Natural killer cell (primary cell): ENCODE measurements at regions not wholly inside any gene's neighbourhood (a gene's known extent, or its start where the extent isn't known, plus 50 kb on each side); places are given as distances from the start of the nearest gene placed in this dataset.

Source experiments
- ATAC-seq, 3 donors: fragments of 150-1000 bp in 2 of 3; fragments of 200-7000 bp in 1 of 3; cut with Tn5 transposase; 1 replicate in 1 of 3; 2 replicates in 2 of 3; pipeline ENCODE4 v1.10.0; 2021; ENCODE audit warnings: mild to moderate bottlenecking in 2 of 3, moderate library complexity in 2 of 3
- DNase-seq, 2 donors: peaks; one replicate each; pipeline versions ENCODE4 v3.0.0 to v3.0.0-alpha.2; 2013 to 2021; ENCODE audit warnings: mixed read lengths in 1 of 2
- H3K27ac ChIP-seq: one replicate; pipeline ENCODE4 v1.5.1; 2013; ENCODE audit warnings: mild to moderate bottlenecking, low read length
- H3K27me3 ChIP-seq: one replicate; pipeline ENCODE4 v1.6.1; 2013; ENCODE audit warnings: low read length; ENCODE audit not compliant: control insufficient read depth, insufficient read depth
- H3K36me3 ChIP-seq: one replicate; pipeline ENCODE4 v1.6.1; 2013; ENCODE audit warnings: low read length; ENCODE audit not compliant: control insufficient read depth, insufficient read depth
- H3K4me1 ChIP-seq: one replicate; pipeline ENCODE4 v1.6.1; 2013; ENCODE audit warnings: low read length; ENCODE audit not compliant: control insufficient read depth, insufficient read depth
- H3K4me3 ChIP-seq: one replicate; pipeline ENCODE4 v1.5.1; 2013; ENCODE audit warnings: low read length
- H3K9me3 ChIP-seq: one replicate; pipeline ENCODE4 v1.6.1; 2013; ENCODE audit warnings: low read length; ENCODE audit not compliant: control insufficient read depth, insufficient read depth
- H3K27ac Mint-ChIP-seq, 2 donors: one replicate each; pipeline ENCODE4 v1.8.0; 2022; ENCODE audit warnings: mild to moderate bottlenecking in 2 of 2, mixed read lengths in 2 of 2, moderate library complexity in 1 of 2
- H3K27me3 Mint-ChIP-seq, 2 donors: one replicate each; pipeline ENCODE4 v1.8.0; 2022; ENCODE audit warnings: low read depth in 2 of 2, mixed read lengths in 2 of 2
- H3K36me3 Mint-ChIP-seq: one replicate; pipeline ENCODE4 v1.8.0; 2022; ENCODE audit warnings: mixed read lengths
- H3K4me1 Mint-ChIP-seq, 2 donors: one replicate each; pipeline ENCODE4 v1.8.0; 2022; ENCODE audit warnings: mixed read lengths in 2 of 2
- H3K4me3 Mint-ChIP-seq: one replicate; pipeline ENCODE4 v1.8.0; 2022; ENCODE audit warnings: mild to moderate bottlenecking, moderate library complexity, mixed read lengths
- H3K9me3 Mint-ChIP-seq, 2 donors: one replicate each; pipeline ENCODE4 v1.8.0; 2022; ENCODE audit warnings: mixed read lengths in 2 of 2
- WGBS: methylation state at CpG from one replicate; pipeline ENCODE4 v1.1.7; 2013; ENCODE audit warnings: missing lambda C conversion rate; ENCODE audit not compliant: insufficient coverage; 5-methylcytosine and 5-hydroxymethylcytosine counted together
- intact Hi-C: fragments of 100-400 bp; cut with micrococcal nuclease; formaldehyde crosslinking; loops from one replicate; pipeline ENCODE4 v1.14.2; 2022
- TF ChIP-seq, protein P1 (sequence below): fragments of 200-600 bp; IDR thresholded peaks from one replicate; pipeline ENCODE4 v1.8.0; 2022; ENCODE audit warnings: antibody characterized with exemption

DNA sequence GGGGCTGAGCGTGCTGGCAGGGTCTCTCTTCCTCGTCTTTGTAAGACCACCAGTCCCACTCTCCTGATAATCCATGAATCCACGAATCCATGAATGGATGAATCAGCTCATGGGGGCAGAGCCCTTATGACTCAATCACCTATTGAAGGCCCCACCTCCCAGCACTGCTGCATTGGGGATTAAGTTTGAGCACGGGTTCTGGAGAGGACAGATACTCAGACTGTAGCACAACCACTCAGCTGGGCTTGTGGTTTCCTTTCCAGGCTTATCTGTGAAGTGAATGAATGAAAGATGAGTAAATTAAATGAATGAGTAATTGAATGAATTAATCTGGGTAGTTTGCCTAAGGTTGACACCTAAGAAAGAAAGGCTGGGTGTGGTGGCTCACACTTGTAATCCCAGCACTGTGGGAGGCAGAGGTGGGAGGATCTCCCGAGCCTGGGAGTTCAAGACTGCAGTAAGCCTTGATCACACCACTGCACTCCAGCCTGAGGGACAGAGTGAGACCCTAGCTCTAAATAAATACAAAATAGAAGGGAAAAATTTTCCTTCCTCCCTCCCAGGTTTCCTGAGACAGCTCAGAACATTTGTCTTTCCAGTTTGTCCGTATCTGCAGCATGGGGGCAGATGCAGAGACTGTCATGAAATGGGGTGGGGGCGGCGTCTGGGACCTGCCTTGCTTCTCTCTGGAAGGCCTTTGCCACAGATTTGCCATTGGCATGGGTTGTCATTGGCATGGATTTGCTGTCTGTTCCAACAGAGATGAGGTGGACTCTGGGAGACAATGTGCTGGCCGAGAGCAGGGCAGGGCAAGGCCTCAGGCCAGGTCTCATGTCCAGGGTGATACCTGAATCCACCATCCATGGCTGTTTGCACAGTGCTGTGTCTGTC lies 187.7 kb upstream of the C1orf174 start:
- ATAC-seq, result no peak
- intact Hi-C loops, result no loop called here
- TF ChIP-seq, protein P1, sequence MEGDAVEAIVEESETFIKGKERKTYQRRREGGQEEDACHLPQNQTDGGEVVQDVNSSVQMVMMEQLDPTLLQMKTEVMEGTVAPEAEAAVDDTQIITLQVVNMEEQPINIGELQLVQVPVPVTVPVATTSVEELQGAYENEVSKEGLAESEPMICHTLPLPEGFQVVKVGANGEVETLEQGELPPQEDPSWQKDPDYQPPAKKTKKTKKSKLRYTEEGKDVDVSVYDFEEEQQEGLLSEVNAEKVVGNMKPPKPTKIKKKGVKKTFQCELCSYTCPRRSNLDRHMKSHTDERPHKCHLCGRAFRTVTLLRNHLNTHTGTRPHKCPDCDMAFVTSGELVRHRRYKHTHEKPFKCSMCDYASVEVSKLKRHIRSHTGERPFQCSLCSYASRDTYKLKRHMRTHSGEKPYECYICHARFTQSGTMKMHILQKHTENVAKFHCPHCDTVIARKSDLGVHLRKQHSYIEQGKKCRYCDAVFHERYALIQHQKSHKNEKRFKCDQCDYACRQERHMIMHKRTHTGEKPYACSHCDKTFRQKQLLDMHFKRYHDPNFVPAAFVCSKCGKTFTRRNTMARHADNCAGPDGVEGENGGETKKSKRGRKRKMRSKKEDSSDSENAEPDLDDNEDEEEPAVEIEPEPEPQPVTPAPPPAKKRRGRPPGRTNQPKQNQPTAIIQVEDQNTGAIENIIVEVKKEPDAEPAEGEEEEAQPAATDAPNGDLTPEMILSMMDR, result no peak
- H3K36me3 ChIP-seq, result no peaks in the 10 kb centered on the region
- DNase-seq, result no peak
- peaks cover 10% of the 10 kb centered on the region for H3K9me3 ChIP-seq
- H3K4me3 ChIP-seq, result no peak overlapping the region
- Mint-ChIP-seq H3K9me3 (peaks cover under 1 to 1% of the 10 kb centered on the region in 2 donors), H3K27ac (no peak overlapping the region), H3K27me3 (peaks cover 3 to 23% of the 10 kb centered on the region in 2 donors), H3K4me1 (no peaks in the 10 kb centered on the region), H3K36me3 (no peaks in the 10 kb centered on the region), H3K4me3 (no peak overlapping the region)
- no peaks in the 10 kb centered on the region for H3K4me1 ChIP-seq
- H3K27ac ChIP-seq, result no peak overlapping the region
- 66% methylated on average over 8 of the region's 9 CpGs for WGBS
- no peaks in the 10 kb centered on the region for H3K27me3 ChIP-seq

DNA sequence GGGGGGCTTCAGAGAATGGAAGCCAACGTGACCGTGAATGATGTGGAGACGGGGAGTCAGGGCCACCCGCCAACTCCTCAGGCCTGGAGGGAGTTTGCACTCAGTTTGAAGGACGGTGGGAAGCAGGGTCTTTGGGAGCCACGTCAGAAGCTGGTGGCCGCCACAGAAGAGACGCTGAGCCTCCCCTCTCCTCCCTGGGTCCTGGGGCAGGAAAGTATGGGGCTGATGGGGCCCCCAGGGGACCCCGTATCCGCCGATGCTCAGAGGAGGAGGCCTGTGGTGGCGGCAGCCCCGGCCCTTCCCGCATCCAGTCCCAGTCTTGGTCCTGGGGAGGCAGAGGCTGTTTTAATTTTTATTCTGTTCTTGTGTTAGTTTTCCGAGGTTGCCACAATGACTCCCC lies 188.6 kb upstream of the C1orf174 start:
- intact Hi-C loops, result no loop called here
- no peak overlapping the region for H3K27ac Mint-ChIP-seq
- Histone ChIP-seq H3K36me3 (no peaks in the 10 kb centered on the region), H3K4me1 (no peaks in the 10 kb centered on the region), H3K27me3 (no peaks in the 10 kb centered on the region), H3K9me3 (peaks cover 10% of the 10 kb centered on the region), H3K4me3 (no peak overlapping the region), H3K27ac (no peak overlapping the region)
- DNase-seq (no peak), ATAC-seq (no peak)
- no peaks in the 10 kb centered on the region for H3K36me3 Mint-ChIP-seq
- no peak overlapping the region for H3K4me3 Mint-ChIP-seq
- 91% methylated on average over 14 of the region's 15 CpGs for WGBS
- H3K4me1 Mint-ChIP-seq, result no peaks in the 10 kb centered on the region
- peaks cover 2 to 3% of the 10 kb centered on the region in 2 donors for H3K9me3 Mint-ChIP-seq
- TF ChIP-seq, protein P1, result no peak
- peaks cover 3 to 23% of the 10 kb centered on the region in 2 donors for H3K27me3 Mint-ChIP-seq

DNA sequence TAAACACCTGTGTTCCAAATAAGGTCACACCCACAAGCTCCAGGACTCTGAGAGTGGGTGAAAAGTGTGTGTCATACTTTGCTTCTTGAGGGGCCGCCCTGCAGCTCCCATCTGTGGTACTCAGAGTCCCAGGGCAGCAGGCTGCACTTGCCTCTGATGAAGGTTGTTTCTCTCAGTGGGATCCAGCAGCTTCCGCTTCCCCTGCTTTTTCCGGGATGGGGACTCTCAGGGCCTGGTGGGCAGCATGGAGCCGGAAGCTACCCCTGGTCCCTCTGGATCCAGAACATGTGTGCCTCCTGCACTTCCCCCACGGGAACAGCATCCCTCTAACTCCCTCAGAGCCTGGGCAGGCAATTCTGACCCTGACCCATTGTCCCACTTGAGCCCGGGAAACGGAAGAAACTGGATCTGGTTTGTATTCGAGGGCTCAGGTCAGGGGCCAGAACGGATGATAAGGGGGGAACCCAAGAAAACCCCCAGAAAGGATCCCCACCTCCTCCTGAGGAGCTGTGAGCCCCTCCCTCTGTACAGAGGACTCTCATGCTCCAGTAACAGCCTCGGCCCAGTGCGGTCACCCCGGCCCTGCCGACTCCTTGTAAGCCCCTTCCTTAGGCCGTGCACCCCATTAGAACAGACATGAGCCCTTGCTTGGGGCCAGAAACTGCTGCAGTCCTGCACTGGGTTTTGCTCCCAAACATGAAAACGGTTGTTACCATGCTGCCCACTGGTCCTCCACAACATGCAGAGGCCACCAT lies 189.5 kb upstream of the C1orf174 start:
- Mint-ChIP-seq H3K27ac (no peak overlapping the region), H3K4me1 (no peaks in the 10 kb centered on the region), H3K4me3 (no peak overlapping the region), H3K9me3 (peaks cover 2 to 3% of the 10 kb centered on the region in 2 donors), H3K36me3 (no peaks in the 10 kb centered on the region), H3K27me3 (peaks cover 3 to 18% of the 10 kb centered on the region in 2 donors)
- TF ChIP-seq, protein P1, result no peak
- H3K36me3 ChIP-seq, result no peaks in the 10 kb centered on the region
- H3K27me3 ChIP-seq, result no peaks in the 10 kb centered on the region
- no peak overlapping the region for H3K27ac ChIP-seq
- WGBS, result 86% methylated on average over 15 of the region's 15 CpGs
- intact Hi-C loops, result no loop called here
- DNase-seq (no peak), ATAC-seq (no peak)
- H3K4me1 ChIP-seq, result no peaks in the 10 kb centered on the region
- H3K4me3 ChIP-seq, result no peak overlapping the region
- peaks cover 10% of the 10 kb centered on the region for H3K9me3 ChIP-seq
